ENCODE measurements at regions not wholly inside any gene's neighbourhood (a gene's known extent, or its start where the extent isn't known, plus 50 kb on each side); places are given as distances from the start of the nearest gene placed in this dataset.
"Not testable (repeated sequence)": the region's sequence is repeated elsewhere in the genome, so short reads cannot be mapped to it uniquely, and the experiment has no call there.

- not testable (repeated sequence) for TF ChIP-seq ZNF274 (IDR thresholded peaks at IDR 0.05; ENCODE audit: low read depth, low read length); YY1 (IDR thresholded peaks at IDR 0.05; ENCODE audit: insufficient read depth, insufficient read length); SUZ12 (IDR thresholded peaks at IDR 0.05; ENCODE audit: extremely low read depth, insufficient read depth, insufficient read length)
Measured at GRCh38 chrX:63235963-63236362, 115.2 kb downstream of the SPIN4 start.

Measured in NT2/D1 (cell line).